A549 (cell line): ENCODE measurements at regions not wholly inside any gene's neighbourhood (a gene's known extent, or its start where the extent isn't known, plus 50 kb on each side); places are given as distances from the start of the nearest gene placed in this dataset.

Source experiments
- ATAC-seq, 2 experiments: fragments of 200-7000 bp in 1 of 2; fragments of >200 bp in 1 of 2; cut with Nextera tagmentation in 1 of 2; cut with Tn5 transposase in 1 of 2; 3 replicates each; pipeline versions ENCODE4 v1.8.0 to v1.9.1; 2018 to 2020; ENCODE audit warnings: mild to moderate bottlenecking in 1 of 2, moderate library complexity in 1 of 2
- CTCF ChIA-PET: fragments of 300-600 bp; sonication (Branson Sonifier 250); formaldehyde crosslinking; extraction: SDS; loops from one replicate; lab custom pipeline; 2021; ENCODE audit warnings: antibody characterized with exemption, inconsistent platforms; lab: Yijun Ruan, JAX
- POLR2A ChIA-PET: fragments of 350-600 bp; formaldehyde crosslinking; extraction: SDS; loops from one replicate; lab custom pipeline; 2021; ENCODE audit warnings: antibody characterized with exemption, inconsistent platforms; lab: Yijun Ruan, JAX
- DNase-seq, 2 experiments: peaks; one replicate each; pipeline versions ENCODE4 v3.0.0 to v3.0.0-alpha.2; 2011 to 2016; ENCODE audit warnings: low read depth in 1 of 2, low spot score in 1 of 2
- FAIRE-seq: peaks from 2 replicates; lab custom pipeline; 2011; peaks lifted over from hg19 to GRCh38; lab: Jason Lieb, UNC
- H3K27ac ChIP-seq, 2 experiments: fragments of >200 bp; sonication (Bioruptor Twin); formaldehyde crosslinking; 3 replicates each; pipeline ENCODE4 v1.5.1; 2016 to 2017
- H3K4me1 ChIP-seq: fragments of >200 bp; sonication (Bioruptor Twin); formaldehyde crosslinking; 3 replicates; pipeline ENCODE4 v1.6.1; 2016
- H3K4me2 ChIP-seq: fragments of >200 bp; sonication (Bioruptor Twin); formaldehyde crosslinking; 3 replicates; pipeline ENCODE4 v1.6.1; 2016
- H3K4me3 ChIP-seq: fragments of >200 bp; sonication (Bioruptor Twin); formaldehyde crosslinking; 3 replicates; pipeline ENCODE4 v1.5.1; 2016
- H3K9me3 ChIP-seq: fragments of >200 bp; sonication (Bioruptor Twin); formaldehyde crosslinking; 3 replicates; pipeline ENCODE4 v1.6.1; 2016
- ATOH8 ChIP-seq: fragments of 250-450 bp; sonication (Bioruptor Pico); IDR thresholded peaks from 2 replicates; pipeline ENCODE4 v1.5.0; 2020; ENCODE audit warnings: low read depth, mild to moderate bottlenecking, moderate library complexity
- CBX2 ChIP-seq: fragments of 200-600 bp; sonication (generic); IDR thresholded peaks from 2 replicates; pipeline ENCODE4 v1.6.1; 2016; ENCODE audit warnings: low read depth, mild to moderate bottlenecking, borderline replicate concordance
- CHD2 ChIP-seq: fragments of 150-350 bp; IDR thresholded peaks from 2 replicates; pipeline ENCODE4 v1.6.1; 2014; ENCODE audit warnings: low read length; ENCODE audit not compliant: partially characterized antibody
- CHD4 ChIP-seq: fragments of 200-600 bp; sonication (generic); IDR thresholded peaks from 2 replicates; pipeline ENCODE4 v1.6.1; 2016; ENCODE audit warnings: antibody characterized with exemption, mild to moderate bottlenecking, borderline replicate concordance
- CTCF ChIP-seq: fragments of >200 bp; sonication (Bioruptor Twin); formaldehyde crosslinking; IDR thresholded peaks from 3 replicates; pipeline ENCODE4 v1.5.1; 2016
- EHF ChIP-seq: fragments of 250-450 bp; sonication (Bioruptor Pico); IDR thresholded peaks from 2 replicates; pipeline ENCODE4 v1.5.0; 2020; ENCODE audit warnings: mild to moderate bottlenecking
- EP300 ChIP-seq, 2 experiments: fragments of >200 bp; sonication (Bioruptor Twin); formaldehyde crosslinking; IDR thresholded peaks; 2 replicates in 1 of 2; 3 replicates in 1 of 2; pipeline ENCODE4 v1.6.1; 2016 to 2017
- ESRRA ChIP-seq: fragments of 150-350 bp; IDR thresholded peaks from 2 replicates; pipeline ENCODE4 v1.6.1; 2014; ENCODE audit warnings: mild to moderate bottlenecking, low read length, borderline replicate concordance
- HDAC2 ChIP-seq: fragments of 200-600 bp; sonication (generic); IDR thresholded peaks from 2 replicates; pipeline ENCODE4 v1.6.1; 2016
- HES2 ChIP-seq: fragments of >200 bp; sonication (Bioruptor Twin); formaldehyde crosslinking; IDR thresholded peaks from 2 replicates; pipeline ENCODE4 v1.6.1; 2016
- HEYL ChIP-seq: fragments of 250-450 bp; sonication (Bioruptor Pico); IDR thresholded peaks from 2 replicates; pipeline ENCODE4 v1.8.0; 2021; ENCODE audit warnings: mild to moderate bottlenecking, moderate library complexity
- HOXB5 ChIP-seq: fragments of 250-450 bp; sonication (Bioruptor Pico); IDR thresholded peaks from 2 replicates; pipeline ENCODE4 v1.5.0; 2020; ENCODE audit warnings: mild to moderate bottlenecking, moderate library complexity
- JUNB ChIP-seq: fragments of >200 bp; sonication (Bioruptor Twin); formaldehyde crosslinking; IDR thresholded peaks from 2 replicates; pipeline ENCODE4 v1.6.1; 2016
- KDM1A ChIP-seq: fragments of 200-600 bp; sonication (generic); IDR thresholded peaks from 2 replicates; pipeline ENCODE4 v1.6.1; 2016; ENCODE audit warnings: low read depth, mild to moderate bottlenecking
- MAFK ChIP-seq: fragments of 450-650 bp; IDR thresholded peaks from 2 replicates; pipeline ENCODE4 v1.6.1; 2014; ENCODE audit not compliant: partially characterized antibody
- MYC ChIP-seq: IDR thresholded peaks from 2 replicates; pipeline ENCODE4 v1.6.1; 2012; ENCODE audit warnings: mild to moderate bottlenecking, inconsistent platforms, low read length, improper control_type of control experiment, borderline replicate concordance
- PBX3 ChIP-seq: IDR thresholded peaks from 2 replicates; pipeline ENCODE4 v1.6.1; 2012
- PHF8 ChIP-seq: fragments of 200-600 bp; sonication (generic); IDR thresholded peaks from 2 replicates; pipeline ENCODE4 v1.6.1; 2016; ENCODE audit warnings: low read depth, mild to moderate bottlenecking, antibody characterized with exemption, moderate library complexity, borderline replicate concordance
- RNF2 ChIP-seq: fragments of 200-600 bp; sonication (generic); IDR thresholded peaks from 2 replicates; pipeline ENCODE4 v1.6.1; 2016; ENCODE audit warnings: low read depth, mild to moderate bottlenecking, antibody characterized with exemption, moderate library complexity, borderline replicate concordance
- TFCP2L1 ChIP-seq: fragments of 250-450 bp; sonication (Bioruptor Pico); IDR thresholded peaks from 2 replicates; pipeline ENCODE4 v1.5.0; 2021; ENCODE audit warnings: mild to moderate bottlenecking
- ZNF302 ChIP-seq: fragments of 250-450 bp; sonication (Bioruptor Pico); IDR thresholded peaks from 2 replicates; pipeline ENCODE4 v1.9.0; 2021; ENCODE audit warnings: inconsistent platforms, mild to moderate bottlenecking, moderate library complexity
- ZSCAN20 ChIP-seq: fragments of 250-450 bp; sonication (Bioruptor Pico); IDR thresholded peaks from 2 replicates; pipeline ENCODE4 v1.8.0; 2022; ENCODE audit warnings: mild to moderate bottlenecking, moderate library complexity
- WGBS: methylation state at CpG from one replicate; pipeline ENCODE4 v1.1.6; 2017; ENCODE audit errors: missing lambda C conversion rate; 5-methylcytosine and 5-hydroxymethylcytosine counted together
- TF ChIP-seq, protein P1 (sequence below): fragments of 450-650 bp; IDR thresholded peaks from 2 replicates; pipeline ENCODE4 v1.6.1; 2014; ENCODE audit warnings: antibody characterized with exemption
- TF ChIP-seq, protein P2 (sequence below): fragments of 250-450 bp; sonication (Bioruptor Pico); IDR thresholded peaks from 2 replicates; pipeline ENCODE4 v1.5.0; 2021; ENCODE audit warnings: mild to moderate bottlenecking, moderate library complexity, borderline replicate concordance
- TF ChIP-seq, protein P3 (sequence below): IDR thresholded peaks from 2 replicates; pipeline ENCODE4 v1.6.1; 2012

DNA sequence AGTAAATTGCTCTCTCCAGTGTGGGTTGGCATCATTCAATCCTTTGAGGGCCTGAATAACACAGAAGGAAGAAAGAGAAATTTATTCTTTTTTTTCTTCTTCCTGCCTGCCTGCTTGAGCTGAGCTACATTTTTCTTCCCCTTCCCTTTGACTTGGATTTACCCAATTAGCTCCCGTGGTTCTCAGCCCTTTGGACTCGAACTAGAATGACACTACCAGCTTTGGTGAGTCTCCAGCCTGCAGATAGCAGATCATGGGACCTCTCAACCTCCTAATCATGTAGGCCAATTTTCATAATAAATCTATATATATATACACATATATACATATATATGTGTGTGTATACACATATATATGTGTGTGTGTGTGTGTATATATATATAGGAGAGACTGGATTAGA, 128.6 kb downstream of the ISOC1 start:
- no peak for FAIRE-seq
- TF ChIP-seq MAFK (no peak), EHF (CRISPR knock-in tag) (no peak), HEYL (no peak), PHF8 (no peak), EP300 (IDR thresholded peaks at IDR 0.05) (no peak), ZNF302 (CRISPR knock-in tag) (no peak), MYC (no peak), KDM1A (no peak), CTCF (no peak), ESRRA (no peak), HES2 (no peak), ATOH8 (CRISPR knock-in tag) (no peak)
- TF ChIP-seq, protein P1, sequence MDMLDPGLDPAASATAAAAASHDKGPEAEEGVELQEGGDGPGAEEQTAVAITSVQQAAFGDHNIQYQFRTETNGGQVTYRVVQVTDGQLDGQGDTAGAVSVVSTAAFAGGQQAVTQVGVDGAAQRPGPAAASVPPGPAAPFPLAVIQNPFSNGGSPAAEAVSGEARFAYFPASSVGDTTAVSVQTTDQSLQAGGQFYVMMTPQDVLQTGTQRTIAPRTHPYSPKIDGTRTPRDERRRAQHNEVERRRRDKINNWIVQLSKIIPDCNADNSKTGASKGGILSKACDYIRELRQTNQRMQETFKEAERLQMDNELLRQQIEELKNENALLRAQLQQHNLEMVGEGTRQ, result no peak
- TF ChIP-seq, protein P2, sequence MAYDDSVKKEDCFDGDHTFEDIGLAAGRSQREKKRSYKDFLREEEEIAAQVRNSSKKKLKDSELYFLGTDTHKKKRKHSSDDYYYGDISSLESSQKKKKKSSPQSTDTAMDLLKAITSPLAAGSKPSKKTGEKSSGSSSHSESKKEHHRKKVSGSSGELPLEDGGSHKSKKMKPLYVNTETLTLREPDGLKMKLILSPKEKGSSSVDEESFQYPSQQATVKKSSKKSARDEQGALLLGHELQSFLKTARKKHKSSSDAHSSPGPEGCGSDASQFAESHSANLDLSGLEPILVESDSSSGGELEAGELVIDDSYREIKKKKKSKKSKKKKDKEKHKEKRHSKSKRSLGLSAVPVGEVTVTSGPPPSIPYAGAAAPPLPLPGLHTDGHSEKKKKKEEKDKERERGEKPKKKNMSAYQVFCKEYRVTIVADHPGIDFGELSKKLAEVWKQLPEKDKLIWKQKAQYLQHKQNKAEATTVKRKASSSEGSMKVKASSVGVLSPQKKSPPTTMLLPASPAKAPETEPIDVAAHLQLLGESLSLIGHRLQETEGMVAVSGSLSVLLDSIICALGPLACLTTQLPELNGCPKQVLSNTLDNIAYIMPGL (CRISPR knock-in tag), result no peak
- 0% methylated on average over 2 of the region's 2 CpGs for WGBS

GRCh38 chr5:129228577-129228976, 134.0 kb downstream of the ISOC1 start:
- DNase-seq (no peak), FAIRE-seq (no peak), ATAC-seq (no peak)
- Histone ChIP-seq H3K4me2 (no peak overlapping the region), H3K27ac (no peak overlapping the region), H3K9me3 (no peaks in the 10 kb centered on the region), H3K4me3 (no peak overlapping the region), H3K4me1 (no peaks in the 10 kb centered on the region)
- WGBS, result 3% methylated on average over 3 of the region's 3 CpGs
- ChIA-PET CTCF (interaction anchor here (0.7 kb wide), 1 partner anchor 654 kb away, joined by 4 read pairs; no protein-coding TSS in a partner anchor), POLR2A (no interaction called here)
- TF ChIP-seq RNF2 (no peak), CHD4 (no peak), TFCP2L1 (CRISPR knock-in tag) (no peak), PBX3 (no peak), MYC (no peak), CBX2 (no peak), CHD2 (no peak), PHF8 (no peak), JUNB (no peak), HOXB5 (no peak), HDAC2 (no peak), ZSCAN20 (no peak), ATOH8 (CRISPR knock-in tag) (no peak)
- TF ChIP-seq, protein P3, sequence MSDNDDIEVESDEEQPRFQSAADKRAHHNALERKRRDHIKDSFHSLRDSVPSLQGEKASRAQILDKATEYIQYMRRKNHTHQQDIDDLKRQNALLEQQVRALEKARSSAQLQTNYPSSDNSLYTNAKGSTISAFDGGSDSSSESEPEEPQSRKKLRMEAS, result no peak
- TF ChIP-seq, protein P2 (CRISPR knock-in tag), result no peak

More for the DNA sequence above, 128.6 kb downstream of the ISOC1 start:
- ChIA-PET POLR2A (no interaction called here), CTCF (interaction anchor here (0.7 kb wide), 1 partner anchor 85 kb away, joined by 3 read pairs; no protein-coding TSS in a partner anchor)
- no peak overlapping the region for H3K27ac ChIP-seq
- H3K9me3 ChIP-seq, result no peaks in the 10 kb centered on the region
- no peak for DNase-seq
- no peak overlapping the region for H3K4me2 ChIP-seq
- ATAC-seq, result no peak
- no peaks in the 10 kb centered on the region for H3K4me1 ChIP-seq
- H3K4me3 ChIP-seq, result no peak overlapping the region
